ENCODE measurements at regions not wholly inside any gene's neighbourhood (a gene's known extent, or its start where the extent isn't known, plus 50 kb on each side); places are given as distances from the start of the nearest gene placed in this dataset.

GRCh38 chr1:196128835-196129234, 479.4 kb downstream of the KCNT2 start (continued):
- TF ChIP-seq SUZ12 (IDR thresholded peaks at IDR 0.05; ENCODE audit: unreplicated experiment): no peak
- no peak for TF ChIP-seq MTA2 (IDR thresholded peaks at IDR 0.05; ENCODE audit: low read depth)

GRCh38 chr1:196121181-196121580, 487.1 kb downstream of the KCNT2 start:
- Histone ChIP-seq H3K4me3 (no peak overlapping the region), H3K79me2 (ENCODE audit: control insufficient read depth, insufficient read depth, low read length) (no peaks in the 10 kb centered on the region), H3K4me2 (ENCODE audit: control insufficient read depth, insufficient read depth) (no peak overlapping the region), H3K9me3 (replicated peaks; ENCODE audit: control insufficient read depth, insufficient read depth, low read length) (no peaks in the 10 kb centered on the region), H2AFZ (ENCODE audit: control insufficient read depth, low read depth, low read length) (no peak overlapping the region), H3K9ac (ENCODE audit: control insufficient read depth, insufficient read depth, low read length) (no peak overlapping the region), H3K36me3 (ENCODE audit: control insufficient read depth in 2 of 2, insufficient read depth in 2 of 2, low read length in 1 of 2) (no peaks in the 10 kb centered on the region), H3K27ac (ENCODE audit: control insufficient read depth, insufficient read depth) (no peak overlapping the region), H3K27me3 (replicated peaks in 1 of 2; ENCODE audit: control insufficient read depth in 2 of 2, insufficient read depth in 2 of 2, low read length in 1 of 2) (no peaks in the 10 kb centered on the region), H3K4me1 (ENCODE audit: control insufficient read depth, insufficient read depth, low read length) (no peaks in the 10 kb centered on the region), H4K20me1 (ENCODE audit: control insufficient read depth, insufficient read depth) (no peaks in the 10 kb centered on the region)
- FAIRE-seq (no peak), DNase-seq (ENCODE audit: low read depth, low spot score) (no peak), ATAC-seq (no peak)
- in situ Hi-C loops (cut with MboI): no loop called here
- intact Hi-C loops (cut with micrococcal nuclease; ENCODE audit: unreplicated experiment): no loop called here
- ChIA-PET RAD21 (ENCODE audit: unreplicated experiment) (no interaction called here), SMC1A (ENCODE audit: uncharacterized antibody, unreplicated experiment) (no interaction called here), POLR2A (no interaction called here), CTCF (no interaction called here)
- WGBS (ENCODE audit: insufficient coverage, insufficient replicate concordance, low lambda C conversion rate, missing lambda C conversion rate): 66% methylated on average over 2 of the region's 2 CpGs
- TF ChIP-seq ZBTB33 (IDR thresholded peaks at IDR 0.05): no peak
- no peak for TF ChIP-seq POU2F2 (IDR thresholded peaks at IDR 0.05; ENCODE audit: borderline replicate concordance, low read depth, low read length)
- no peak for TF ChIP-seq PAX5 (IDR thresholded peaks at IDR 0.05; ENCODE audit: borderline replicate concordance, low read depth, low read length)
- TF ChIP-seq ZNF592 (IDR thresholded peaks at IDR 0.05): no peak
- no peak for TF ChIP-seq CTCF (IDR thresholded peaks at IDR 0.05 in 2 of 3, conservative IDR thresholded peaks at IDR 0.05 in 1 of 3; ENCODE audit: control insufficient read depth in 2 of 3, extremely low read depth in 1 of 3, insufficient read depth in 1 of 3, low read depth in 3 of 3, low read length in 3 of 3)
- no TSS peak for BruUV-seq (replicated peaks)
